ENCODE measurements at regions not wholly inside any gene's neighbourhood (a gene's known extent, or its start where the extent isn't known, plus 50 kb on each side); places are given as distances from the start of the nearest gene placed in this dataset.

DNA sequence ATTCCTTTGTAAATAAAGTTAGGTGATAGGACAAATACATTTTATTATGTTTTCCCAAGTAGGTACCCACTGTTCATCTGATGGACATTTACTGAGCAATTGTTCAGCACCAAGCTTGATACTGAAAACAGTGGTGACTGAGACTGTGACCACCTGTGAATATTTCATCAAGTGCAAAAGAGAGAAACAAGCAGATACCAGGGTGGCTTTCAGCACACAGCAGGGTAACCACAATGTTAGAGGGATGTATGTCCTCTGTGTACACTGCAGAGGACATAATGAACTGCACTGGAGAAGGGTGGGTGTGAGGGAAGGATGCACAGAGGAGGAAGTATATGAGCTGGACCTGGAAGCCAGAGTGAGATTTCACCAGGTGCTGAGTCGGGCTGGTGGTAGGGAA lies 411.8 kb downstream of the RAD51AP2 start:
- no peak overlapping the region for H3K4me3 Mint-ChIP-seq
- Histone ChIP-seq H3K4me1 (ENCODE audit: control insufficient read depth, insufficient read depth, low read length) (no peaks in the 10 kb centered on the region), H3K9me3 (ENCODE audit: control insufficient read depth, insufficient read depth, low read length) (peaks cover 2% of the 10 kb centered on the region), H3K27ac (ENCODE audit: low read length) (no peak overlapping the region), H3K27me3 (ENCODE audit: control insufficient read depth, insufficient read depth, low read length) (no peaks in the 10 kb centered on the region), H3K36me3 (ENCODE audit: control insufficient read depth, insufficient read depth, low read length) (no peaks in the 10 kb centered on the region), H3K4me3 (ENCODE audit: low read length) (no peak overlapping the region)
- H3K4me1 Mint-ChIP-seq: no peaks in the 10 kb centered on the region
- WGBS (ENCODE audit: insufficient coverage): 33% methylated on average over 1 of the region's 1 CpG
- H3K9me3 Mint-ChIP-seq: peaks cover 8 to 12% of the 10 kb centered on the region in 2 donors
- H3K36me3 Mint-ChIP-seq: no peaks in the 10 kb centered on the region
- no peak for ATAC-seq
- H3K27ac Mint-ChIP-seq: no peak overlapping the region
- H3K27me3 Mint-ChIP-seq (ENCODE audit: low read depth in 2 of 2): no peaks in the 10 kb centered on the region
- TF ChIP-seq, protein P1, sequence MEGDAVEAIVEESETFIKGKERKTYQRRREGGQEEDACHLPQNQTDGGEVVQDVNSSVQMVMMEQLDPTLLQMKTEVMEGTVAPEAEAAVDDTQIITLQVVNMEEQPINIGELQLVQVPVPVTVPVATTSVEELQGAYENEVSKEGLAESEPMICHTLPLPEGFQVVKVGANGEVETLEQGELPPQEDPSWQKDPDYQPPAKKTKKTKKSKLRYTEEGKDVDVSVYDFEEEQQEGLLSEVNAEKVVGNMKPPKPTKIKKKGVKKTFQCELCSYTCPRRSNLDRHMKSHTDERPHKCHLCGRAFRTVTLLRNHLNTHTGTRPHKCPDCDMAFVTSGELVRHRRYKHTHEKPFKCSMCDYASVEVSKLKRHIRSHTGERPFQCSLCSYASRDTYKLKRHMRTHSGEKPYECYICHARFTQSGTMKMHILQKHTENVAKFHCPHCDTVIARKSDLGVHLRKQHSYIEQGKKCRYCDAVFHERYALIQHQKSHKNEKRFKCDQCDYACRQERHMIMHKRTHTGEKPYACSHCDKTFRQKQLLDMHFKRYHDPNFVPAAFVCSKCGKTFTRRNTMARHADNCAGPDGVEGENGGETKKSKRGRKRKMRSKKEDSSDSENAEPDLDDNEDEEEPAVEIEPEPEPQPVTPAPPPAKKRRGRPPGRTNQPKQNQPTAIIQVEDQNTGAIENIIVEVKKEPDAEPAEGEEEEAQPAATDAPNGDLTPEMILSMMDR (IDR thresholded peaks at IDR 0.05): no peak
- intact Hi-C loops (cut with micrococcal nuclease): no loop called here
- DNase-seq: no peak

DNA sequence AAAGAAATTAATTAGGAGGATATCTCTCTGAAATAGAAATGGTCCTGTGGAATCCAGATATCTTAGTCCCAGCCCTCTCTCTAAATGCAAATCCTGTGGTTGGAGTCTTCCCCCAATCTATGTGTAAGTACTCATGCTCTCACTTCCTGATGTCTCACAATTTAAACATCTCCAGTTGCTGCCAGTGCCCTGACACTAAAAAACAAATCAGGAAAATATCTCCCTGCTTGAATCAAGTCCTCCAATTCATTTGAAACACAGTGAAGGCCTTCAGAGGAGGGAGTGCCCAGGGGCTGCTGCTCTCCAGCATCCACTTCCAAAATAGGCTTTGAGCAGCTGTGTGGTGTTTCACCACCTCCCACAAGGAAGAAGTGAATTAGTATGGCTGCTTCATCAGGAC lies 413.8 kb downstream of the RAD51AP2 start:
- DNase-seq: no peak
- Mint-ChIP-seq H3K36me3 (no peaks in the 10 kb centered on the region), H3K4me3 (no peak overlapping the region), H3K4me1 (no peaks in the 10 kb centered on the region), H3K27me3 (ENCODE audit: low read depth in 2 of 2) (no peaks in the 10 kb centered on the region), H3K9me3 (peaks cover 8 to 12% of the 10 kb centered on the region in 2 donors), H3K27ac (no peak overlapping the region)
- no peak overlapping the region for H3K4me3 ChIP-seq (ENCODE audit: low read length)
- TF ChIP-seq, protein P1 (IDR thresholded peaks at IDR 0.05): no peak
- no peaks in the 10 kb centered on the region for H3K27me3 ChIP-seq (ENCODE audit: control insufficient read depth, insufficient read depth, low read length)
- H3K27ac ChIP-seq (ENCODE audit: low read length): no peak overlapping the region
- no peaks in the 10 kb centered on the region for H3K36me3 ChIP-seq (ENCODE audit: control insufficient read depth, insufficient read depth, low read length)
- ATAC-seq: no peak
- no peaks in the 10 kb centered on the region for H3K4me1 ChIP-seq (ENCODE audit: control insufficient read depth, insufficient read depth, low read length)
- intact Hi-C loops (cut with micrococcal nuclease): no loop called here
- peaks cover 2% of the 10 kb centered on the region for H3K9me3 ChIP-seq (ENCODE audit: control insufficient read depth, insufficient read depth, low read length)

DNA sequence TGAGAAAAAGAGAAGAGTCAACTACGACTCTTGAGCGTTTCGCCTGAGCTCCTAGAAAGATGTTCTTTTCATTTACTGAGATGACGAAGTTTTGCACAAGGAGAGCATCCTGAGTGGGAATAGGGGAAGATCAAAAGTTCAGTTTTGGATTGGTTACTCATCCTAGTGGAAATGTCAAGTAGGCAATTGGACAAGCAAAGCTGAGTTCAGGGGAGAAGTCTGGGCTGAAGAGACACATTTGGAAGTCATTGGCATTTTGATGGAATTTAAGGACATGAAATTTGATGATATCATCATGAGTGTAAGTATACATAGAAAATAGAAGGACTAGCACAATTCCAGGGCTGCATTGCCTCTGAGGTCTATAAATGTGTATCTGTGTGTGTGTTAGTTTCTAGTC lies 416.6 kb downstream of the RAD51AP2 start:
- H3K9me3 Mint-ChIP-seq: peaks cover 3 to 4% of the 10 kb centered on the region in 2 donors
- H3K36me3 Mint-ChIP-seq: no peaks in the 10 kb centered on the region
- no peak overlapping the region for H3K27ac Mint-ChIP-seq
- peaks cover 2% of the 10 kb centered on the region for H3K9me3 ChIP-seq (ENCODE audit: control insufficient read depth, insufficient read depth, low read length)
- no peaks in the 10 kb centered on the region for H3K4me1 Mint-ChIP-seq
- intact Hi-C loops (cut with micrococcal nuclease): no loop called here
- H3K27me3 Mint-ChIP-seq (ENCODE audit: low read depth in 2 of 2): no peaks in the 10 kb centered on the region
- no peaks in the 10 kb centered on the region for H3K36me3 ChIP-seq (ENCODE audit: control insufficient read depth, insufficient read depth, low read length)
- H3K4me3 Mint-ChIP-seq: no peak overlapping the region
- WGBS (ENCODE audit: insufficient coverage): 91% methylated on average over 4 of the region's 4 CpGs
- no peak overlapping the region for H3K4me3 ChIP-seq (ENCODE audit: low read length)
- no peaks in the 10 kb centered on the region for H3K4me1 ChIP-seq (ENCODE audit: control insufficient read depth, insufficient read depth, low read length)
- TF ChIP-seq, protein P1 (IDR thresholded peaks at IDR 0.05): no peak
- ATAC-seq (no peak), DNase-seq (no peak)
- H3K27me3 ChIP-seq (ENCODE audit: control insufficient read depth, insufficient read depth, low read length): no peaks in the 10 kb centered on the region
- no peak overlapping the region for H3K27ac ChIP-seq (ENCODE audit: low read length)

DNA sequence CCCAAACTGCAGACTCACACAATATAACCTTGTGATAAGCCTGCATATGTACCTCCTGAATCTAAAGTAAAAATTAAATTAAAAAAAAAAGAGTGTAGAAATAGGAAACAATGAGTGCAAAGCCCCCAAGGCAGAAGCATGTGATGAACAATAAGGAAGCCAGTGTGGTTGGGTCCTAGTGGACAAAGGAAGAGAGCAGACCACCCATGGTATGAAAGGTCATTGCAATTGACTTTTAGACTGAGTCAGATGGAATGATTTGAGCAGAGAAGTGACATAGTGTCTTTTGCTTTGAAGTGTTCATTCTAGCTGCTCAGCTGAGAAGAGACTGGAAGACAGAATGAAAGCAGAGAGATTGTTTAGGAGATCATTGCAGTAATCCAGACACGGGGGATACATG lies 417.1 kb downstream of the RAD51AP2 start:
- intact Hi-C loops (cut with micrococcal nuclease): no loop called here
- 86% methylated on average over 1 of the region's 1 CpG for WGBS (ENCODE audit: insufficient coverage)
- H3K9me3 Mint-ChIP-seq: peaks cover 3 to 4% of the 10 kb centered on the region in 2 donors
- H3K4me3 Mint-ChIP-seq: no peak overlapping the region
- H3K27ac Mint-ChIP-seq: no peak overlapping the region
- no peaks in the 10 kb centered on the region for H3K4me1 ChIP-seq (ENCODE audit: control insufficient read depth, insufficient read depth, low read length)
- H3K27ac ChIP-seq (ENCODE audit: low read length): no peak overlapping the region
- no peak for ATAC-seq
- H3K4me1 Mint-ChIP-seq: no peaks in the 10 kb centered on the region
- DNase-seq: no peak
- peaks cover 2% of the 10 kb centered on the region for H3K9me3 ChIP-seq (ENCODE audit: control insufficient read depth, insufficient read depth, low read length)
- no peaks in the 10 kb centered on the region for H3K36me3 ChIP-seq (ENCODE audit: control insufficient read depth, insufficient read depth, low read length)
- no peak overlapping the region for H3K4me3 ChIP-seq (ENCODE audit: low read length)
- no peaks in the 10 kb centered on the region for H3K27me3 ChIP-seq (ENCODE audit: control insufficient read depth, insufficient read depth, low read length)
- H3K27me3 Mint-ChIP-seq (ENCODE audit: low read depth in 2 of 2): no peaks in the 10 kb centered on the region
- no peaks in the 10 kb centered on the region for H3K36me3 Mint-ChIP-seq
- TF ChIP-seq, protein P1 (IDR thresholded peaks at IDR 0.05): no peak
